BLaER1 treated with 17β-estradiol and CSF1 and Interleukin-3, amounts not matched to agents 10 nM and 100 nM (cell line): ENCODE measurements at regions not wholly inside any gene's neighbourhood (a gene's known extent, or its start where the extent isn't known, plus 50 kb on each side); places are given as distances from the start of the nearest gene placed in this dataset.

ENCODE experiments used
- H3K27ac ChIP-seq, 11 experiments: shearing (Covaris generic); formaldehyde crosslinking; 2 replicates each; pipeline ENCODE4 v1.8.1; 2022
- H3K27me3 ChIP-seq, 11 experiments: shearing (Covaris generic); formaldehyde crosslinking; 2 replicates each; pipeline ENCODE4 v1.8.1; 2022
- H3K36me3 ChIP-seq, 11 experiments: shearing (Covaris generic); formaldehyde crosslinking; 2 replicates each; pipeline ENCODE4 v1.8.1; 2022
- H3K4me1 ChIP-seq, 10 experiments: shearing (Covaris generic); formaldehyde crosslinking; 2 replicates each; pipeline ENCODE4 v1.8.1; 2022
- H3K4me2 ChIP-seq, 11 experiments: shearing (Covaris generic); formaldehyde crosslinking; 2 replicates each; pipeline ENCODE4 v1.8.1; 2022
- H3K4me3 ChIP-seq, 10 experiments: shearing (Covaris generic); formaldehyde crosslinking; 2 replicates each; pipeline ENCODE4 v1.8.1; 2022
- H3K9ac ChIP-seq, 11 experiments: shearing (Covaris generic); formaldehyde crosslinking; 2 replicates each; pipeline ENCODE4 v1.8.1; 2022
- H3K9me3 ChIP-seq, 11 experiments: shearing (Covaris generic); formaldehyde crosslinking; replicated peaks in 1 of 11; 2 replicates each; pipeline ENCODE4 v1.8.1; 2022
- H4K20me1 ChIP-seq, 11 experiments: shearing (Covaris generic); formaldehyde crosslinking; 2 replicates each; pipeline ENCODE4 v1.8.1; 2022
- Cebpa-rat ChIP-seq, 11 experiments: shearing (Covaris generic); IDR thresholded peaks; 2 replicates each; pipeline ENCODE4 v1.8.1; 2022

- Histone ChIP-seq H3K27me3 (no peaks in the 10 kb centered on the region), H3K4me1 (peaks cover 29 to 46% (median 41%) of the 10 kb centered on the region in 10 experiments), H3K36me3 (no peaks in the 10 kb centered on the region), H3K4me2 (no peak overlapping the region), H3K4me3 (no peak overlapping the region), H3K27ac (no peak overlapping the region), H4K20me1 (no peaks in the 10 kb centered on the region), H3K9me3 (no peaks in the 10 kb centered on the region; a peak in 1 of 22 replicates), H3K9ac (no peak overlapping the region)
- no peak for TF ChIP-seq Cebpa-rat (IDR thresholded peaks at IDR 0.05)
Measured at GRCh38 chr2:236877972-236878371, 207.7 kb upstream of the COPS8 start.

GRCh38 chr2:236879416-236879963, 206.2 kb upstream of the COPS8 start:
- no peaks in the 10 kb centered on the region; a peak in 1 of 22 replicates for H3K9me3 ChIP-seq
- no peak for TF ChIP-seq Cebpa-rat (IDR thresholded peaks at IDR 0.05)
- H3K27ac ChIP-seq = no peak overlapping the region

GRCh38 chr2:236882074-236882473, 203.6 kb upstream of the COPS8 start:
- Histone ChIP-seq H4K20me1 (no peaks in the 10 kb centered on the region), H3K27me3 (no peaks in the 10 kb centered on the region), H3K4me2 (no peak overlapping the region), H3K4me3 (no peak overlapping the region), H3K9ac (no peak overlapping the region), H3K36me3 (no peaks in the 10 kb centered on the region), H3K9me3 (no peaks in the 10 kb centered on the region; a peak in 1 of 22 replicates), H3K4me1 (peaks cover 0 to 30% (median 15%) of the 10 kb centered on the region in 10 experiments; a peak in 18 of 20 replicates), H3K27ac (no peak overlapping the region)
- no peak for TF ChIP-seq Cebpa-rat (IDR thresholded peaks at IDR 0.05)

More at GRCh38 chr2:236879416-236879963, 206.2 kb upstream of the COPS8 start:
- H3K9ac ChIP-seq = no peak overlapping the region
- H3K36me3 ChIP-seq = no peaks in the 10 kb centered on the region
- no peaks in the 10 kb centered on the region for H4K20me1 ChIP-seq
- H3K4me2 ChIP-seq = no peak overlapping the region
- H3K4me1 ChIP-seq = peaks cover 24 to 46% (median 38%) of the 10 kb centered on the region in 10 experiments
- no peaks in the 10 kb centered on the region for H3K27me3 ChIP-seq
- no peak overlapping the region for H3K4me3 ChIP-seq

- H3K9me3 ChIP-seq = no peaks in the 10 kb centered on the region; a peak in 1 of 22 replicates
- no peak for TF ChIP-seq Cebpa-rat (IDR thresholded peaks at IDR 0.05)
- H3K4me1 ChIP-seq = peaks cover 0 to 37% (median 19%) of the 10 kb centered on the region in 10 experiments; a peak in 15 of 20 replicates
- H3K4me2 ChIP-seq = peak overlapping the region in 4 of 11 experiments; percentile 12 to 80 (median 44); a peak in 5 of 22 replicates
- no peak overlapping the region for H3K9ac ChIP-seq
- H3K36me3 ChIP-seq = no peaks in the 10 kb centered on the region
- no peak overlapping the region for H3K4me3 ChIP-seq
- no peak overlapping the region for H3K27ac ChIP-seq
- no peaks in the 10 kb centered on the region for H3K27me3 ChIP-seq
- H4K20me1 ChIP-seq = no peaks in the 10 kb centered on the region
Measured at GRCh38 chr2:236882930-236883329, 202.8 kb upstream of the COPS8 start.

- Histone ChIP-seq H3K4me3 (no peak overlapping the region), H3K27ac (peak overlapping the region in 2 of 11 experiments; percentile 9 to 31; a peak in 3 of 22 replicates), H3K9ac (no peak overlapping the region), H3K9me3 (peaks cover 0 to 8% (median 0%) of the 10 kb centered on the region in 11 experiments; a peak in 1 of 22 replicates), H3K27me3 (no peaks in the 10 kb centered on the region), H3K4me2 (peak overlapping the region in 6 of 11 experiments; percentile 16 to 80 (median 62); a peak in 13 of 22 replicates), H3K36me3 (no peaks in the 10 kb centered on the region), H3K4me1 (peaks cover 5 to 46% (median 26%) of the 10 kb centered on the region in 10 experiments; a peak in 18 of 20 replicates), H4K20me1 (no peaks in the 10 kb centered on the region)
- no peak for TF ChIP-seq Cebpa-rat (IDR thresholded peaks at IDR 0.05)
Measured at GRCh38 chr2:236883819-236884218, 201.9 kb upstream of the COPS8 start.

GRCh38 chr2:236884569-236885175, 201.0 kb upstream of the COPS8 start:
- TF ChIP-seq Cebpa-rat (IDR thresholded peaks at IDR 0.05) = no peak
- Histone ChIP-seq H3K27me3 (no peaks in the 10 kb centered on the region), H4K20me1 (no peaks in the 10 kb centered on the region)

GRCh38 chr2:236886456-236886855, 199.2 kb upstream of the COPS8 start:
- Histone ChIP-seq H3K27ac (no peak overlapping the region), H3K4me1 (peaks cover 5 to 48% (median 26%) of the 10 kb centered on the region in 10 experiments; a peak in 18 of 20 replicates), H4K20me1 (no peaks in the 10 kb centered on the region), H3K9ac (no peak overlapping the region), H3K4me2 (no peak overlapping the region), H3K27me3 (no peaks in the 10 kb centered on the region), H3K9me3 (peaks cover 0 to 29% (median 14%) of the 10 kb centered on the region in 11 experiments; a peak in 19 of 22 replicates), H3K36me3 (no peaks in the 10 kb centered on the region), H3K4me3 (no peak overlapping the region)
- TF ChIP-seq Cebpa-rat (IDR thresholded peaks at IDR 0.05) = no peak

More at GRCh38 chr2:236884569-236885175, 201.0 kb upstream of the COPS8 start:
- H3K27ac ChIP-seq = peak overlapping the region in 6 of 11 experiments; percentile 3 to 56 (median 27); a peak in 4 of 22 replicates
- no peak overlapping the region for H3K4me3 ChIP-seq
- peak overlapping the region in 5 of 11 experiments; percentile 37 to 80 (median 63); a peak in 9 of 22 replicates for H3K4me2 ChIP-seq
- peaks cover 0 to 13% (median under 1%) of the 10 kb centered on the region in 11 experiments; a peak in 9 of 22 replicates for H3K9me3 ChIP-seq
- H3K36me3 ChIP-seq = no peaks in the 10 kb centered on the region
- peaks cover 5 to 48% (median 26%) of the 10 kb centered on the region in 10 experiments; a peak in 18 of 20 replicates for H3K4me1 ChIP-seq
- no peak overlapping the region for H3K9ac ChIP-seq

GRCh38 chr2:236887531-236887930, 198.2 kb upstream of the COPS8 start:
- Histone ChIP-seq H3K4me1 (peaks cover 5 to 48% (median 26%) of the 10 kb centered on the region in 10 experiments; a peak in 18 of 20 replicates), H4K20me1 (no peaks in the 10 kb centered on the region), H3K4me3 (no peak overlapping the region), H3K27ac (0 out of 22 replicates have a peak overlapping the region, but pooled peaks of 2 of the 11 experiments have one; percentile 10 to 16), H3K9ac (no peak overlapping the region), H3K9me3 (peaks cover 0 to 29% (median 14%) of the 10 kb centered on the region in 11 experiments; a peak in 19 of 22 replicates), H3K36me3 (no peaks in the 10 kb centered on the region), H3K4me2 (peak overlapping the region in 6 of 11 experiments; percentile 30 to 59 (median 47); a peak in 11 of 22 replicates), H3K27me3 (no peaks in the 10 kb centered on the region)
- no peak for TF ChIP-seq Cebpa-rat (IDR thresholded peaks at IDR 0.05)
